HL-60 (cell line): ENCODE measurements at regions not wholly inside any gene's neighbourhood (a gene's known extent, or its start where the extent isn't known, plus 50 kb on each side); places are given as distances from the start of the nearest gene placed in this dataset.

Source experiments
- DNase-seq, 2 experiments: peaks; one replicate each; pipeline ENCODE4 v3.0.0-alpha.2; 2010 to 2020; ENCODE audit warnings: low read depth in 1 of 2, low spot score in 1 of 2
- H3K27ac ChIP-seq: fragments of 250-450 bp; sonication (Bioruptor Pico); replicated peaks from 2 replicates; pipeline ENCODE4 v1.5.1; 2020; ENCODE audit warnings: mild to moderate bottlenecking, moderate library complexity
- H3K27me3 ChIP-seq: fragments of 250-450 bp; sonication (Bioruptor Pico); 2 replicates; pipeline ENCODE4 v1.5.1; 2021; ENCODE audit warnings: mild to moderate bottlenecking, moderate library complexity; ENCODE audit not compliant: insufficient read depth, poor library complexity, severe bottlenecking
- H3K4me3 ChIP-seq: replicated peaks from 2 replicates; pipeline ENCODE4 v1.5.1; 2011; ENCODE audit warnings: mild to moderate bottlenecking, control low read depth, low read length; ENCODE audit not compliant: insufficient read depth
- CTCF ChIP-seq: IDR thresholded peaks from one replicate; pipeline ENCODE4 v1.5.1; 2011; ENCODE audit warnings: low read length, control low read depth, inconsistent platforms; ENCODE audit not compliant: insufficient read depth
- GABPA ChIP-seq: IDR thresholded peaks from 2 replicates; pipeline ENCODE4 v1.6.1; 2012; ENCODE audit warnings: low read depth
- POLR2AphosphoS5 ChIP-seq: IDR thresholded peaks from 2 replicates; pipeline ENCODE4 v1.6.1; 2012; ENCODE audit warnings: low read depth
- REST ChIP-seq: IDR thresholded peaks from 2 replicates; pipeline ENCODE4 v1.6.1; 2012; ENCODE audit warnings: low read depth; ENCODE audit not compliant: insufficient replicate concordance
- SPI1 ChIP-seq: IDR thresholded peaks from 2 replicates; pipeline ENCODE4 v1.6.1; 2012; ENCODE audit warnings: low read depth, mild to moderate bottlenecking, borderline replicate concordance

- Histone ChIP-seq H3K27me3 (no peaks in the 10 kb centered on the region), H3K27ac (no peak overlapping the region), H3K4me3 (no peak overlapping the region)
- TF ChIP-seq REST (no peak), CTCF (no peak), POLR2AphosphoS5 (no peak), GABPA (no peak), SPI1 (no peak)
- DNase-seq = no peak
These were observed 516.3 kb downstream of the COL12A1 start for GRCh38 chr6:74689601-74690000.

- H3K4me3 ChIP-seq = no peak overlapping the region
- no peak overlapping the region for H3K27ac ChIP-seq
- DNase-seq = no peak
- no peaks in the 10 kb centered on the region for H3K27me3 ChIP-seq
- TF ChIP-seq POLR2AphosphoS5 (no peak), CTCF (no peak), SPI1 (no peak), GABPA (no peak), REST (no peak)
These were observed 528.4 kb downstream of the COL12A1 start for GRCh38 chr6:74677463-74677862.

GRCh38 chr6:74676906-74677305 is 528.9 kb downstream of the COL12A1 start:
- DNase-seq = no peak
- TF ChIP-seq SPI1 = no peak
- TF ChIP-seq GABPA = no peak
- no peak for TF ChIP-seq CTCF
- TF ChIP-seq POLR2AphosphoS5 = no peak
- no peak overlapping the region for H3K4me3 ChIP-seq
- no peaks in the 10 kb centered on the region for H3K27me3 ChIP-seq
- H3K27ac ChIP-seq = no peak overlapping the region

- H3K27ac ChIP-seq = no peak overlapping the region
- H3K4me3 ChIP-seq = no peak overlapping the region
- H3K27me3 ChIP-seq = no peaks in the 10 kb centered on the region
- no peak for DNase-seq
- no peak for TF ChIP-seq CTCF
- TF ChIP-seq REST = no peak
These were observed 531.5 kb downstream of the COL12A1 start for GRCh38 chr6:74674377-74674776.
